ENCODE measurements at regions not wholly inside any gene's neighbourhood (a gene's known extent, or its start where the extent isn't known, plus 50 kb on each side); places are given as distances from the start of the nearest gene placed in this dataset.

GRCh38 chr9:38158628-38159027 is 89.6 kb upstream of the SHB start:
- Histone ChIP-seq H3K4me3 (ENCODE audit: low read depth in 1 of 3, low read length in 3 of 3) (no peak overlapping the region), H3K9ac (ENCODE audit: low read depth in 1 of 2, low read length in 2 of 2) (no peak overlapping the region), H3K27ac (ENCODE audit: low read depth in 1 of 2, low read length in 2 of 2) (no peak overlapping the region), H3K36me3 (ENCODE audit: control insufficient read depth in 4 of 4, insufficient read depth in 3 of 4, low read depth in 1 of 4, low read length in 3 of 4) (no peaks in the 10 kb centered on the region), H3K9me3 (ENCODE audit: control insufficient read depth in 4 of 4, low read length in 3 of 4) (no peaks in the 10 kb centered on the region), H3K4me1 (ENCODE audit: control insufficient read depth in 4 of 4, insufficient read depth in 4 of 4, low read length in 3 of 4) (peaks cover 0 to 3% (median 0%) of the 10 kb centered on the region in 4 donors), H3K27me3 (ENCODE audit: control insufficient read depth in 4 of 4, insufficient read depth in 4 of 4, low read length in 3 of 4) (no peaks in the 10 kb centered on the region)
- 90% methylated on average over 4 of the region's 4 CpGs for WGBS
- TF ChIP-seq REST (IDR thresholded peaks at IDR 0.05) (no peak), HNF4A (conservative IDR thresholded peaks at IDR 0.05) (no peak), YY1 (IDR thresholded peaks at IDR 0.05) (no peak), GABPA (IDR thresholded peaks at IDR 0.05 in 1 of 2, conservative IDR thresholded peaks at IDR 0.05 in 1 of 2) (no peak), JUND (IDR thresholded peaks at IDR 0.05) (no peak), MAX (IDR thresholded peaks at IDR 0.05) (no peak), RXRA (IDR thresholded peaks at IDR 0.05) (no peak), EGR1 (IDR thresholded peaks at IDR 0.05; ENCODE audit: low read depth in 2 of 2) (no peak), TAF1 (conservative IDR thresholded peaks at IDR 0.05) (no peak), ATF3 (IDR thresholded peaks at IDR 0.05) (no peak), SP1 (IDR thresholded peaks at IDR 0.05) (no peak), CTCF (IDR thresholded peaks at IDR 0.05; ENCODE audit: low read depth, low read length, missing input control) (no peak), FOXA2 (IDR thresholded peaks at IDR 0.05) (no peak)
- no peak for DNase-seq (ENCODE audit: low spot score)

GRCh38 chr9:38157711-38158110 is 88.7 kb upstream of the SHB start:
- 75% methylated on average over 2 of the region's 2 CpGs for WGBS
- Histone ChIP-seq H3K27ac (ENCODE audit: low read depth in 1 of 2, low read length in 2 of 2) (no peak overlapping the region), H3K4me1 (ENCODE audit: control insufficient read depth in 4 of 4, insufficient read depth in 4 of 4, low read length in 3 of 4) (peaks cover 0 to 10% (median 6%) of the 10 kb centered on the region in 4 donors), H3K4me3 (ENCODE audit: low read depth in 1 of 3, low read length in 3 of 3) (no peak overlapping the region), H3K9ac (ENCODE audit: low read depth in 1 of 2, low read length in 2 of 2) (no peak overlapping the region), H3K36me3 (ENCODE audit: control insufficient read depth in 4 of 4, insufficient read depth in 3 of 4, low read depth in 1 of 4, low read length in 3 of 4) (no peaks in the 10 kb centered on the region), H3K27me3 (ENCODE audit: control insufficient read depth in 4 of 4, insufficient read depth in 4 of 4, low read length in 3 of 4) (no peaks in the 10 kb centered on the region), H3K9me3 (ENCODE audit: control insufficient read depth in 4 of 4, low read length in 3 of 4) (no peaks in the 10 kb centered on the region)
- TF ChIP-seq JUND (IDR thresholded peaks at IDR 0.05), result no peak
- TF ChIP-seq GABPA (IDR thresholded peaks at IDR 0.05 in 1 of 2, conservative IDR thresholded peaks at IDR 0.05 in 1 of 2), result no peak
- DNase-seq (ENCODE audit: low spot score), result no peak

Measured in liver (tissue), 8 donors.